ENCODE measurements at regions not wholly inside any gene's neighbourhood (a gene's known extent, or its start where the extent isn't known, plus 50 kb on each side); places are given as distances from the start of the nearest gene placed in this dataset.
"Not testable (repeated sequence)": the region's sequence is repeated elsewhere in the genome, so short reads cannot be mapped to it uniquely, and the experiment has no call there.

GRCh38 chr7:3177271-3177670, 123.8 kb upstream of the SDK1 start:
- Histone ChIP-seq H2AFZ (ENCODE audit: low read length) (no peak overlapping the region), H3K9me3 (ENCODE audit: low read length) (no peaks in the 10 kb centered on the region), H3K4me3 (ENCODE audit: low read depth, low read length, poor library complexity, severe bottlenecking) (no peak overlapping the region), H3K36me3 (ENCODE audit: insufficient read depth, low read length) (no peaks in the 10 kb centered on the region), H3K4me1 (ENCODE audit: insufficient read depth, low read length, poor library complexity, severe bottlenecking) (peaks cover 5% of the 10 kb centered on the region), H3K4me2 (ENCODE audit: low read length) (no peak overlapping the region), H4K20me1 (ENCODE audit: insufficient read depth, low read length) (no peaks in the 10 kb centered on the region), H3K9me2 (ENCODE audit: insufficient read depth, low read length) (no peaks in the 10 kb centered on the region), H3K79me2 (ENCODE audit: insufficient read depth, low read depth, low read length) (no peaks in the 10 kb centered on the region), H3K27ac (ENCODE audit: low read depth, low read length, poor library complexity, severe bottlenecking) (no peak overlapping the region)
- BruUV-seq (replicated peaks), result no TSS peak
- ChIA-PET POLR2A (no interaction called here), CTCF (ENCODE audit: unreplicated experiment) (no interaction called here)
- intact Hi-C loops (cut with micrococcal nuclease; ENCODE audit: unreplicated experiment), result no loop called here
- TF ChIP-seq EZH2phosphoT487 (IDR thresholded peaks at IDR 0.05; ENCODE audit: borderline replicate concordance, low read depth, low read length), result no peak
- no peak for DNase-seq (ENCODE audit: low spot score)

GRCh38 chr7:3179456-3179855, 121.6 kb upstream of the SDK1 start:
- DNase-seq (ENCODE audit: low spot score), result no peak
- H4K20me1 ChIP-seq (ENCODE audit: insufficient read depth, low read length), result no peaks in the 10 kb centered on the region
- no peak overlapping the region for H3K27ac ChIP-seq (ENCODE audit: low read depth, low read length, poor library complexity, severe bottlenecking)
- no peaks in the 10 kb centered on the region for H3K9me3 ChIP-seq (ENCODE audit: low read length)
- no peak overlapping the region for H2AFZ ChIP-seq (ENCODE audit: low read length)
- no peaks in the 10 kb centered on the region for H3K9me2 ChIP-seq (ENCODE audit: insufficient read depth, low read length)
- H3K4me1 ChIP-seq (ENCODE audit: insufficient read depth, low read length, poor library complexity, severe bottlenecking), result peaks cover 5% of the 10 kb centered on the region
- intact Hi-C loops (cut with micrococcal nuclease; ENCODE audit: unreplicated experiment), result no loop called here
- ChIA-PET CTCF (ENCODE audit: unreplicated experiment) (no interaction called here), POLR2A (no interaction called here)
- H3K4me3 ChIP-seq (ENCODE audit: low read depth, low read length, poor library complexity, severe bottlenecking), result no peak overlapping the region
- TF ChIP-seq CTCF (conservative IDR thresholded peaks at IDR 0.05; ENCODE audit: low read length), result no peak
- no peak for TF ChIP-seq EZH2phosphoT487 (IDR thresholded peaks at IDR 0.05; ENCODE audit: borderline replicate concordance, low read depth, low read length)
- H3K4me2 ChIP-seq (ENCODE audit: low read length), result no peak overlapping the region
- BruUV-seq (replicated peaks), result no TSS peak
- no peaks in the 10 kb centered on the region for H3K36me3 ChIP-seq (ENCODE audit: insufficient read depth, low read length)
- H3K79me2 ChIP-seq (ENCODE audit: insufficient read depth, low read depth, low read length), result no peaks in the 10 kb centered on the region

- H3K4me2 ChIP-seq (ENCODE audit: low read length), result no peak overlapping the region
- no peak overlapping the region for H2AFZ ChIP-seq (ENCODE audit: low read length)
- TF ChIP-seq EZH2phosphoT487 (IDR thresholded peaks at IDR 0.05; ENCODE audit: borderline replicate concordance, low read depth, low read length) (no peak), CTCF (conservative IDR thresholded peaks at IDR 0.05; ENCODE audit: low read length) (no peak)
- no TSS peak for BruUV-seq (replicated peaks)
- H4K20me1 ChIP-seq (ENCODE audit: insufficient read depth, low read length), result no peaks in the 10 kb centered on the region
- ChIA-PET POLR2A (no interaction called here), CTCF (ENCODE audit: unreplicated experiment) (no interaction called here)
- H3K79me2 ChIP-seq (ENCODE audit: insufficient read depth, low read depth, low read length), result no peaks in the 10 kb centered on the region
- no peaks in the 10 kb centered on the region for H3K36me3 ChIP-seq (ENCODE audit: insufficient read depth, low read length)
- peaks cover 5% of the 10 kb centered on the region for H3K4me1 ChIP-seq (ENCODE audit: insufficient read depth, low read length, poor library complexity, severe bottlenecking)
- intact Hi-C loops (cut with micrococcal nuclease; ENCODE audit: unreplicated experiment), result no loop called here
- H3K9me2 ChIP-seq (ENCODE audit: insufficient read depth, low read length), result no peaks in the 10 kb centered on the region
- DNase-seq (ENCODE audit: low spot score), result no peak
- no peak overlapping the region for H3K27ac ChIP-seq (ENCODE audit: low read depth, low read length, poor library complexity, severe bottlenecking)
- H3K4me3 ChIP-seq (ENCODE audit: low read depth, low read length, poor library complexity, severe bottlenecking), result no peak overlapping the region
- H3K9me3 ChIP-seq (ENCODE audit: low read length), result no peaks in the 10 kb centered on the region
These were observed 120.4 kb upstream of the SDK1 start for GRCh38 chr7:3180604-3181003.

GRCh38 chr7:3182055-3182454, 119.0 kb upstream of the SDK1 start:
- intact Hi-C loops (cut with micrococcal nuclease; ENCODE audit: unreplicated experiment); H3K9me2 ChIP-seq (ENCODE audit: insufficient read depth, low read length); H4K20me1 ChIP-seq (ENCODE audit: insufficient read depth, low read length); H3K4me2 ChIP-seq (ENCODE audit: low read length); H3K79me2 ChIP-seq (ENCODE audit: insufficient read depth, low read depth, low read length); H3K4me1 ChIP-seq (ENCODE audit: insufficient read depth, low read length, poor library complexity, severe bottlenecking); BruUV-seq (replicated peaks); H3K36me3 ChIP-seq (ENCODE audit: insufficient read depth, low read length); H3K27ac ChIP-seq (ENCODE audit: low read depth, low read length, poor library complexity, severe bottlenecking); H3K9me3 ChIP-seq (ENCODE audit: low read length); H3K4me3 ChIP-seq (ENCODE audit: low read depth, low read length, poor library complexity, severe bottlenecking); H2AFZ ChIP-seq (ENCODE audit: low read length); DNase-seq (ENCODE audit: low spot score); CTCF ChIA-PET (ENCODE audit: unreplicated experiment): not testable (repeated sequence)
- POLR2A ChIA-PET, result interaction anchor here (0.7 kb wide), 1 partner anchor 154 kb away, joined by 3 read pairs; no protein-coding TSS in a partner anchor
